Suprapubic skin (tissue), 4 donors: ENCODE measurements at regions not wholly inside any gene's neighbourhood (a gene's known extent, or its start where the extent isn't known, plus 50 kb on each side); places are given as distances from the start of the nearest gene placed in this dataset.

Source experiments
- DNase-seq, 2 donors: peaks; one replicate each; pipeline ENCODE4 v3.0.0-alpha.2; 2019; ENCODE audit warnings: low spot score in 2 of 2
- H3K27ac ChIP-seq: fragments of 200-600 bp; sonication (generic); one replicate; pipeline ENCODE4 v1.5.1; 2019
- H3K27me3 ChIP-seq: fragments of 200-600 bp; sonication (generic); one replicate; pipeline ENCODE4 v1.5.1; 2019
- H3K36me3 ChIP-seq: fragments of 200-600 bp; sonication (generic); one replicate; pipeline ENCODE4 v1.5.1; 2019
- H3K4me1 ChIP-seq: fragments of 200-600 bp; sonication (generic); one replicate; pipeline ENCODE4 v1.5.1; 2019
- H3K4me3 ChIP-seq: fragments of 200-600 bp; sonication (generic); one replicate; pipeline ENCODE4 v1.5.1; 2019; ENCODE audit warnings: mild to moderate bottlenecking
- H3K9me3 ChIP-seq: fragments of 200-600 bp; sonication (generic); one replicate; pipeline ENCODE4 v1.5.1; 2019
- CTCF ChIP-seq, 2 donors: fragments of 200-600 bp in 1 of 2; fragments of 450-650 bp in 1 of 2; sonication (generic) in 1 of 2; IDR thresholded peaks; one replicate each; pipeline ENCODE4 v1.5.1; 2016 to 2019; ENCODE audit warnings: antibody characterized with exemption in 2 of 2, mild to moderate bottlenecking in 1 of 2, moderate library complexity in 1 of 2
- EP300 ChIP-seq: sonication (generic); formaldehyde crosslinking; IDR thresholded peaks from one replicate; pipeline ENCODE4 v1.6.1; 2017; ENCODE audit warnings: antibody characterized with exemption
- POLR2A ChIP-seq, 2 donors: fragments of 450-650 bp; IDR thresholded peaks; one replicate each; pipeline ENCODE4 v1.6.1; 2017; ENCODE audit warnings: antibody characterized with exemption in 2 of 2, mild to moderate bottlenecking in 2 of 2, moderate library complexity in 2 of 2
- POLR2AphosphoS5 ChIP-seq, 3 donors: sonication (generic); formaldehyde crosslinking; IDR thresholded peaks; one replicate each; pipeline ENCODE4 v1.6.1; 2017; ENCODE audit warnings: antibody characterized with exemption in 3 of 3
- WGBS: methylation state at CpG from one replicate; pipeline ENCODE4 v1.1.5; 2018; 5-methylcytosine and 5-hydroxymethylcytosine counted together

DNA sequence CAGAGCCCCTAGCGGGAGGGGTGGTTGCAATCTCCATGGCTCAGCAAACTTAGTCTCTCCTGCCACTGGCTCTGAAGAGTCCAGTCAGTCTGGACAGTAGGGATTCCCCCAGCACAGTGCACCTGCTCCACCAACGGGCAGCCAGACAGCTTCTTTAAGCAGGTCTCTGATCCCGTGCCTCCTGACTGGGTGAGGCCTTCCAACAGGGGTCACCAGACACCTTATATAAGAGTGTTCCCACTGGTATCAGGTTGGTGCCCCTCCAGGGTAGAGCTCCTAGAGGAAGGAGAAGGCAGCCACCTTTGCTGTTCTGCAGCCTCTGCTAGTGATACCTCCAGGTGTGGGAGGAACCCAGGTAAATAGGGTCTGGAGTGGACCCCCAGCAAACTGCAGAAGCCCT is 1393.4 kb downstream of the STIM2 start:
- Histone ChIP-seq H3K4me1 (no peaks in the 10 kb centered on the region), H3K27ac (no peak overlapping the region), H3K27me3 (no peaks in the 10 kb centered on the region), H3K36me3 (no peaks in the 10 kb centered on the region), H3K9me3 (no peaks in the 10 kb centered on the region), H3K4me3 (no peak overlapping the region)
- WGBS, result 78% methylated on average over 3 of the region's 3 CpGs
- DNase-seq, result no peak
- TF ChIP-seq POLR2A (IDR thresholded peaks at IDR 0.05), result no peak
- no peak for TF ChIP-seq POLR2AphosphoS5 (IDR thresholded peaks at IDR 0.05)
- TF ChIP-seq CTCF (IDR thresholded peaks at IDR 0.05), result no peak
- no peak for TF ChIP-seq EP300

DNA sequence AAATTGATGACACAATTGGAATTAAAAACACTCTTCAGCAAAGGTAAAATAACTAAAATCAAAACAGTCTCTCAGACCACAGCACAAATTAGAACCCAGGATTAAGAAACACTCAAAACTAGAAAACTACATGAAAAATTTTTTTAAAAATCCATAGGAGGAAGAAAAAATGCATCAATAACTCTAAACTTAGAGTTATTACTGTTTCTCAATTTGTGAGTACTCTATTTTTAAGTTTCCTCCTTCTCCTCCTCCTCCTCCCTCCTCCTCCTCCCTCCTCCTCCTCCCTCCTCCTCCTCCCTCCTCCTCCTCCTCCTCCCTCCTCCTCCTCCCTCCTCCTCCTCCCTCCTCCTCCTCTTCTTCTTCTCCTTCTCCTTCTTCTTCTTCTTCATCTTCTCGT is 1395.7 kb downstream of the STIM2 start:
- WGBS, result 95% methylated on average over 1 of the region's 1 CpG
- H3K9me3 ChIP-seq, result no peaks in the 10 kb centered on the region
- DNase-seq, result no peak
- no peak overlapping the region for H3K4me3 ChIP-seq
- H3K4me1 ChIP-seq, result no peaks in the 10 kb centered on the region
- H3K27me3 ChIP-seq, result no peaks in the 10 kb centered on the region
- TF ChIP-seq POLR2A (IDR thresholded peaks at IDR 0.05) (no peak), POLR2AphosphoS5 (IDR thresholded peaks at IDR 0.05) (no peak), CTCF (IDR thresholded peaks at IDR 0.05) (no peak), EP300 (no peak)
- H3K27ac ChIP-seq, result no peak overlapping the region
- H3K36me3 ChIP-seq, result no peaks in the 10 kb centered on the region

DNA sequence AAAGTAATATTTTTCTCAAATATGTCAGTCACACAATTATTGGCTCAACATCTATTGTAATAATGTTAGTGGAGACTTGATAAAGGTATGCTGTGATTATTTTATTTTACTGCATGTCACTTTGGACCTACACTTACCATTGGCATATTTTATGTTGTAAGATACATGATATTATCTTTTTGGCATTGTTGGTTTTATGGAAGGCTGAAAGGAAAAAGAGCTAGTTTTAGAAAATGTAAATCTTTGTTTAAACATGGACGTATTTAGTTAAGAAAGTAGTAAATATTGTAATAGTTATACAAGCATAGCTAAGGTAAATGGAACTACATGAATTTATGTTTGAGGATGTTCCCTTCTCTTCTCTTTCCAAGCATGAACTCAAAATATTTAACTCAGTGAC is 1399.3 kb downstream of the STIM2 start:
- H3K27me3 ChIP-seq, result no peaks in the 10 kb centered on the region
- no peak overlapping the region for H3K27ac ChIP-seq
- H3K4me1 ChIP-seq, result no peaks in the 10 kb centered on the region
- 82% methylated on average over 1 of the region's 1 CpG for WGBS
- no peaks in the 10 kb centered on the region for H3K36me3 ChIP-seq
- TF ChIP-seq POLR2AphosphoS5 (IDR thresholded peaks at IDR 0.05) (no peak), CTCF (IDR thresholded peaks at IDR 0.05) (no peak), EP300 (no peak), POLR2A (IDR thresholded peaks at IDR 0.05) (no peak)
- H3K4me3 ChIP-seq, result no peak overlapping the region
- no peak for DNase-seq
- H3K9me3 ChIP-seq, result peaks cover 8% of the 10 kb centered on the region

DNA sequence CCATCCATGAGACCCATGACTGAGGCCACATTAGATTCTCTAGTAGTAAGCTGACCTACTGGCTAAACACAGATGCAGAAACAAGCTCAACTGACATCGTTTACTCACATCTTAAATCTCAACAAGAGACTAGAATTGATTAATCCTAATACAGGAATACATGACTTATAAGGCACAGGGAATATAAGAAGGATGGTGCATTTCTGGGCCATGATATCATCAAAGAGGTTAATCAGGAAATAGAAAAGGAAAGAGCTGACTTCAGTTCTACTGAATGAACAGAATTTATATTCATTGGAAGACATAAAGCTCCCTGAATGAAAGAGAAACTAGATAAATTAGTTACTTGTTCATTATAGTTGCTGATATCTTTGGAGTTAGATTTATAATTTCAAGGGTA is 1406.5 kb downstream of the STIM2 start:
- Histone ChIP-seq H3K4me1 (no peaks in the 10 kb centered on the region), H3K9me3 (peaks cover 8% of the 10 kb centered on the region), H3K27ac (no peak overlapping the region), H3K36me3 (no peaks in the 10 kb centered on the region), H3K27me3 (no peaks in the 10 kb centered on the region), H3K4me3 (no peak overlapping the region)
- 57% methylated on average over 1 of the region's 1 CpG for WGBS
- TF ChIP-seq EP300 (no peak), POLR2A (IDR thresholded peaks at IDR 0.05) (no peak), POLR2AphosphoS5 (IDR thresholded peaks at IDR 0.05) (no peak), CTCF (IDR thresholded peaks at IDR 0.05) (no peak)
- no peak for DNase-seq

GRCh38 chr4:28269426-28269825 is 1408.8 kb downstream of the STIM2 start:
- TF ChIP-seq POLR2AphosphoS5 (IDR thresholded peaks at IDR 0.05), result no peak
- no peak for TF ChIP-seq EP300
- TF ChIP-seq POLR2A (IDR thresholded peaks at IDR 0.05), result no peak
- Histone ChIP-seq H3K27ac (no peak overlapping the region), H3K4me1 (no peaks in the 10 kb centered on the region), H3K9me3 (peaks cover 3% of the 10 kb centered on the region), H3K36me3 (no peaks in the 10 kb centered on the region), H3K4me3 (no peak overlapping the region), H3K27me3 (no peaks in the 10 kb centered on the region)
- WGBS, result 78% methylated on average over 2 of the region's 2 CpGs
- DNase-seq, result no peak

- no peak for DNase-seq
- Histone ChIP-seq H3K9me3 (peaks cover 3% of the 10 kb centered on the region), H3K27ac (no peak overlapping the region), H3K4me3 (no peak overlapping the region), H3K36me3 (no peaks in the 10 kb centered on the region), H3K27me3 (no peaks in the 10 kb centered on the region), H3K4me1 (no peaks in the 10 kb centered on the region)
- TF ChIP-seq EP300 (no peak), CTCF (IDR thresholded peaks at IDR 0.05) (no peak)
Measured at GRCh38 chr4:28277931-28278330, 1417.3 kb downstream of the STIM2 start.
